NCI-H345 treated with DMSO at 0.1 percent for 48 hours (cell line): ENCODE measurements at regions not wholly inside any gene's neighbourhood (a gene's known extent, or its start where the extent isn't known, plus 50 kb on each side); places are given as distances from the start of the nearest gene placed in this dataset.
"Not testable (repeated sequence)": the region's sequence is repeated elsewhere in the genome, so short reads cannot be mapped to it uniquely, and the experiment has no call there.

Experiments used
- DNase-seq: peaks from one replicate; lab custom pipeline; 2025; ENCODE audit not compliant: unreplicated experiment; lab: John Stamatoyannopoulos, UW

DNA sequence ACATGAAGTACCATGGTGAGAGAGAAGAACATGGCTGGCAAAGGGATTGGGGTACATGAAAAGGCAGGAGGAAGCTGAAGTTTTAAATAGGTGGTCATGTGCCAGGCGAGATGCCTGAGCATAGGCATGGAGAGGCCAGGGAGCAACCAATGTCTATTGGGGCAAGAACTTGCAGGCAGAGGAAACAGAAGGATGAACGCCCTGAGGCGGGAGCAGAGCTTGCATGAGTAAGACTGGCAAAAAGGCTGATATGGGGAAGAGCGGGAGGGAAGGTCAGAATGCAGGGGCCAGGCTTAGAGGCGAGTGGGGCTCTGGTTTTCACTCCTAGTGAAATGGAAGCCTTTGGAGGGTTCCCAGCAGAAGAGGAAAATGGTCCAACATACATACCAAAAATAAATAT, 52.5 kb upstream of the VSTM5 start:
- DNase-seq: no peak

DNA sequence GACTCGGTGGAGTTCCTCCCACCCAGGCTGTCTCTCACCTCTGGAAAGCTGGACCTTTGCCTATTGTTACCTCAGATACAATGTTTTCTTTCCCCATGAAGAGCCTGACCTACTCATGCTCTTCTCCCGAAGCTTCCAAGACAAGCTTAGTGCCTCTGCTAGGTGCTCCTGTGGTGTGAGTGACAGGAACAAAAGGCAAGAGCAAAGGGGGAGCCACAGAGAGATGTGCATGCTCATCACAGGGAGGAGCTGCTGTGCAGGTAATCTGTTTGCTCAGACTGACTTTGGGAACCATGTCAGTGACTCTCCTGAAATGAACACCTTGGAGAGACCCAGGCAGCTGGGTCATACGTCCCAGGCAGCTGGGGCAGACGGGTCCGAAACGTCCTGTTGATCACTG, 53.6 kb upstream of the VSTM5 start:
- DNase-seq: peak; percentile 11

- no peak for DNase-seq
Observed at GRCh38 chr11:93904716-93905115, 54.3 kb upstream of the VSTM5 start.

DNA sequence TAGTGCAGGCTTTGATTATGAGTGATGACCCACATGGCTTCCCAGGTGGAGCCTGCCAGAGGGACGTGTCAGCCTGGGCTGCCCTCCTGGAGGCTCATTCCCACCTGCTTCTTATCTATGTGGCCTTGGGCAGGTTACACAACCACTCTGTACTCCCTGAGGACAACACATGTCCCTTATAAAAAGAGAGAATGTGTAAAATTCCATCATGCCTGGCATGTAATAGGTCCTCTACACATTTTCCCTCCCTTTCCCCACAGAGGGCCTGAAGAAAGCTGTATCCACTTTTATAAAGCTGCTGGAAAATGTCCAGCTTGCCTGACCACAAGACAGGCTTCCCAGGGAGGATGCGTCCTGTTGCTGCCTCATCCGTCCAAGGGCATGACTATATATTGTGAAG, 55.0 kb upstream of the VSTM5 start:
- no peak for DNase-seq

DNA sequence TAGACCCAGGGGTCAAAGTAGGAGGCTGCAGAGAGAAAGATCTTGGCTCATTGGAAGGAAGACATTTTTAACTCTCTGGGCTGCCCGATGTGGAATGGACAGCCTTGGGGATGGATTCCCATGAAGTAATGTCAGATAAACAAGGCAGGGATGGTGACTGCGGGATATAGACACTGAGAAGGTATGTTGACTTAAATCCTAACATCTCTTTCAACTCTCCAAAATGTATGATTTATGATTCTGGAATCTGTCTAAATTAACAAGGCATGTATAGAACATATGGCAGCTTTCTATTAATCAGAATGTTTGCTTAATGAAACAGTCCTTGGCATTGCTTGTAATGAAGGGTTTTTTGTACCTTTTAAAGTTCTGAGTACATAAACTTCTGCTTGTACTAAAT, 56.1 kb upstream of the VSTM5 start:
- no peak for DNase-seq

- DNase-seq: no peak
Observed at GRCh38 chr11:93907901-93908300, 57.5 kb upstream of the VSTM5 start.

DNA sequence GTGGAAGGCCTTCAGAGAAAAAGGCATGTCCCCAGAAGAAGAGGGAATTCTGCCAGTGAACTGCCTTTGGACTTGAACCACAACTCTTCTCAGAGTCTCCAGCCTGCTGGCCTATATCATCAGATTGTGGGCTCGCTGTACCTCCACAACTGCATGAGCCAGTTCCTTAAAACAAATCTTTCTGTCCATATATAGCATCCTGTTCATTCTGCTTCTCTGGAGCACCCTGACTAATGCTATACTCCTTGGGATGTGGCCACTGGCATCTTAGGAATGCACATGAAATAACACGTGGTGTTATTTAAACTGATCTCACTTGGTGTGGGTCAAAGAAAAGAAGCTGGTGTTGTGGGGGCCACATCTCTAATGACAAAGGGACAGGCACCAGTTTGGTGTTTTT, 58.3 kb upstream of the VSTM5 start:
- no peak for DNase-seq

DNA sequence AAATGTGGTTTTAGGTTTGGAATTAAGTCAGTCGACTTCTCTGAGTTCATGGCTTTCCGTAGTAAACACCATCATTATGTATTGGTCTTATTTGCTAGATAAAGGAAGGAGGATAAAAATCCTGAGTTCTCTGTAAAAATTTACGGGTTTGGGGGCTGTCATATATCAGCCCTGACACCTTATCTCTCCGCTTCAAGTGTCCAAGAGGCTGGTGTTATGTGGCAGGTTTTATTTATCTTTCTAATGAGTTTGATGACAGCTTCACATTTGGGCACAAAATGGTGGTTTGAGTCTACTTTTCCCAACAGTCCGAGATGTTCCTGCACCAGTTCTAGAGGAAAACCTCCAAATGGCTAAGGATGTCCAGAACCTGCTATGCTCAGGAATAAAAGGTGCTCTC, 67.3 kb upstream of the VSTM5 start:
- DNase-seq: no peak

GRCh38 chr11:93921695-93922468, 71.5 kb upstream of the VSTM5 start:
- peak; percentile 50 for DNase-seq

DNA sequence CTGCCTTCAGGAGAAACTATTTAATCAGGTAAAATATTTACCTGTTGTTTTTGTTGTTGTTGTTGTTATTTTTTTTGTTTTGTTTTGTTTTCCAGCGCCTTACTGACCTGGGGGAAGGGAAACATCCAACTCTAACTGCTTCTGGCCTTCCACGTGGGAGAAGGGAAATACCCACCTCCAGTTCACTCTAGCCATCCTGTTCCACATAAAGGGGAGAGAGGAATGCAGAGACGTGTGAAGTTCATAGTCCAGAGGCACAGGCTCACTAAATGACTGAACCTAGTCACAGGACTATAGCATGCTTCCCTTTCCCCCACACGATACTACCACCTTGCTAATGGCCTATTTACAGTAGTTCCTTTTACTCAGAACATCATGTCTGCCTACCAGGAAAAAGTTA, 72.4 kb upstream of the VSTM5 start:
- no peak for DNase-seq

GRCh38 chr11:93926099-93926498, 75.7 kb upstream of the VSTM5 start:
- not testable (repeated sequence) for DNase-seq

- DNase-seq: no peak
Observed at GRCh38 chr11:93929407-93929806, 79.0 kb upstream of the VSTM5 start.

DNA sequence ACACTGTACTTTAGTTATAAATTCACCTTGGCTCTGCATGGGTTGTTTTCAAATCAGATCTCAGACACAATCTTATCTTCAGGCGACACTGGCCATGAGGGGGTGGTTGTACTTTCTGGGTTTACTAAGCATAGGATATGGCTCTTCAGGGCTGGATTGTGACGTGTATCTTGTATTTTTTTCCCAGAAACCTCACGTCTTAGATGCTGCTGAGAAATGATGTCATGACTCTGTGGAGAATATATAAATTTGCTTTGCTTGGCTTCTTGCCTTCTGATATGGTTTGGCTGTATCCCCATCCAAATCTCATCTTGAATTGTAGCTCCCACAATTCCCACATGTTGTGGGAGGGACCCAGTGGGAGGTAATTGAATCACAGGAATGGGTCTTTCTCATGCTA, 82.8 kb upstream of the VSTM5 start:
- DNase-seq: no peak

DNA sequence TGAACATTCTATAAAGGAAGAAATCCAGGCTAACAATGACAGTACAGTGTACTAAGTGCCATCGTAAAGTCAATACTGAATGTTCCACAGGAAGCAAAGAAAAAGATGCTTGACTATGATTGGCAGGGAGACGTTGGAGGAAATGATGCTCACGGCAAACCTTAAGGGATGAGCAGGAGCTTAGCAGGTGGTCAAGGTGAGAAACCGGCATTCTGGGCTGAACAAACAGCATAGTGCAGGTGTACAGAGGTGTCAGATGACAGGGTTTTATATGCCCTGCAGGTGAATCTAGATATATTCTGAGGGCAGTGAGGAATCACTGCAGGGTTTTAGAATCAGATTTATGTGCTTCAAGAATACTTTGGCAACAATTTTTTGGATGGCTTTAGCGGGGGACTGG, 85.3 kb upstream of the HEPHL1 start:
- peak; percentile 87 for DNase-seq

GRCh38 chr11:93936460-93936859, 84.7 kb upstream of the HEPHL1 start:
- DNase-seq: peak; percentile 22

- DNase-seq: no peak
Observed at GRCh38 chr11:93939084-93939760, 81.9 kb upstream of the HEPHL1 start.

DNA sequence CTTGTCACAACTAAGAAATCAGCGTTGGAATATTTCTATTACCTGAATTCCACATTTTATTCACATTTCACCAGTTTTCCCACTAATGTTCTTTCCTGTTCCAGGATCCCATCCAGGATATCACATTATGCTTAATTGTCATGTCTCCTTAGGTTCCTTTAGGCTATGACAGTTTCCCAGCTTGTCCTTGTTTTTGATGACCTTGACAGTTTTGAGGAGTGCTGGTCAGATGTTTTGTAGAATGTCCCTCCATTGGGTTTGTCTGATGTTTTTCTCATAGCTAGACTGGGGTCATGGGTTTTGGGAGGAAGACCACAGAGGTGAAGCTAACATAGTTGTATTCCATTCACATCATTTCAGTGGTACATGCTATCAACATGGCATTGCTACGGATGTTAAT, 80.8 kb upstream of the HEPHL1 start:
- no peak for DNase-seq

GRCh38 chr11:93942176-93942575, 79.0 kb upstream of the HEPHL1 start:
- no peak for DNase-seq

- no peak for DNase-seq
Observed at GRCh38 chr11:93945596-93945995, 75.6 kb upstream of the HEPHL1 start.

DNA sequence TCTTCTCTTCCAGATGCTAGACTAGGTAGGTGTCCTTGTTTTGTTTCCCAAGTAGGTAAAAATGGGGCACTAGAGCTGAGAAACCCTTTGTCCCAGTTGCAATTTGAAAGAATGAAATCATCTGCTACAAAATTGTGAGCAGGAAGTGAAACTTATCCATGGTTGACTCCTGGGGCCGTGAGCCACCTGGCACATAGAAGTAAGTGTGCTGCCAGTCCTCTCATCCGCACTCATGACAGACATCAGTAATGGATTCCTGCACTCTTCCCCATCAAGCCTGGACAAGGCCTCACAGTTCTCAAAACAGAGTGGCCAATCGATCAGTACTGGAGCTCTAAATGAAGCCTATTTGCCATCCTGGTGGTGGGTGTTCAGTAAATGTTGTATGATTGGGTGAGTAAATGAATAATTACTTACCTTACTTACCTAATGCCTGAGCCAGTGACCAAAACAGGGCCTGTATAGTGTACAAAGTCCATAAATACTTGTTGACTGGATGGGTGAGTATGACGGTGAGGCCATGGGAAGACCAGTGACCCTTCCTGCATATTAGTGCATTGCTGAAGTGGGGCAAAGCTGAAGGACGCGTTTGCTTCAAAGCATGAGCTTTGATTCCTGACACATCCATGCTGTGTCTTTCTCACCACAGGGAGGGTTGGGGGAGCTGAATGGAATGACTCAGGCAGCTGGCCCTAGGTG, 68.9 kb upstream of the HEPHL1 start:
- DNase-seq: no peak

DNA sequence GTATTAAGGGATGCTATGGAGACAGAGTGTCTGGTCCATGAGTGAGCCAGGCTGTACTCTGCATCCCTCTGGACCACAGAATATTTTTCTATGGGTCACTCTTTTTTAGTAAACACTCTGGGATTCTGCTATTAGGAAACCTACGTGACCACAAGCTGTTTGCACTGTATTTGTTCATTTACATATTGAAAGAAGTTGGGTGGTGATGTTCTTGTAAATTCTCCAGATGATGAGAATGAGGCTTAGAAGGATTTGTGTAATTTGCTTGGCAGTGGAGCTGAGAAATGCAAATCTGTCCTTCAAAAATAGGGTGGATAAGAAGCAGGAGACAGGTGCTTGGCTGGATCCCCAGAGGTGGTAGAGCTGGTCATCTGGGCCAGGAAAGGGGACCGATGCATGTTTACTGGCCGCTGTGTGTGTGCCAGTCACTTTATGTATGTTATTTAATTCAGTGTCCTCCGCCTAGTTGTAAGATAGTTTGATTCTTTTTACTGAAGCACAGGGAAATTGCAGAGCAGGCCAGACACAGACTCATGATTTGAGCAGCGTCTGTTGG, 63.7 kb upstream of the HEPHL1 start:
- DNase-seq: no peak

- peak; percentile 36 for DNase-seq
Observed at GRCh38 chr11:93958991-93959390, 62.2 kb upstream of the HEPHL1 start.
